GM12864 (cell line): ENCODE measurements at regions not wholly inside any gene's neighbourhood (a gene's known extent, or its start where the extent isn't known, plus 50 kb on each side); places are given as distances from the start of the nearest gene placed in this dataset.
A peak's percentile ranks its signal among the peaks of the same experiment; 100 is the strongest.

Experiments used
- DNase-seq: peaks from one replicate; pipeline ENCODE4 v3.0.0-alpha.2; 2011; ENCODE audit warnings: low read depth
- H3K4me3 ChIP-seq: 2 replicates; pipeline ENCODE4 v1.5.1; 2011; ENCODE audit warnings: mild to moderate bottlenecking, low read depth, low read length, control low read depth
- TF ChIP-seq, protein P1 (sequence below): IDR thresholded peaks from 2 replicates; pipeline ENCODE4 v1.5.1; 2011; ENCODE audit warnings: low read depth, mild to moderate bottlenecking, moderate library complexity, low read length, control low read depth, inconsistent platforms; ENCODE audit errors: missing control alignments

GRCh38 chr11:115921986-115922385 is 417.8 kb upstream of the CADM1 start:
- TF ChIP-seq, protein P1, sequence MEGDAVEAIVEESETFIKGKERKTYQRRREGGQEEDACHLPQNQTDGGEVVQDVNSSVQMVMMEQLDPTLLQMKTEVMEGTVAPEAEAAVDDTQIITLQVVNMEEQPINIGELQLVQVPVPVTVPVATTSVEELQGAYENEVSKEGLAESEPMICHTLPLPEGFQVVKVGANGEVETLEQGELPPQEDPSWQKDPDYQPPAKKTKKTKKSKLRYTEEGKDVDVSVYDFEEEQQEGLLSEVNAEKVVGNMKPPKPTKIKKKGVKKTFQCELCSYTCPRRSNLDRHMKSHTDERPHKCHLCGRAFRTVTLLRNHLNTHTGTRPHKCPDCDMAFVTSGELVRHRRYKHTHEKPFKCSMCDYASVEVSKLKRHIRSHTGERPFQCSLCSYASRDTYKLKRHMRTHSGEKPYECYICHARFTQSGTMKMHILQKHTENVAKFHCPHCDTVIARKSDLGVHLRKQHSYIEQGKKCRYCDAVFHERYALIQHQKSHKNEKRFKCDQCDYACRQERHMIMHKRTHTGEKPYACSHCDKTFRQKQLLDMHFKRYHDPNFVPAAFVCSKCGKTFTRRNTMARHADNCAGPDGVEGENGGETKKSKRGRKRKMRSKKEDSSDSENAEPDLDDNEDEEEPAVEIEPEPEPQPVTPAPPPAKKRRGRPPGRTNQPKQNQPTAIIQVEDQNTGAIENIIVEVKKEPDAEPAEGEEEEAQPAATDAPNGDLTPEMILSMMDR = no peak
- no peak overlapping the region for H3K4me3 ChIP-seq
- DNase-seq = no peak

- no peak for DNase-seq
- TF ChIP-seq, protein P1 = no peak
- H3K4me3 ChIP-seq = no peak overlapping the region
These were observed 417.3 kb upstream of the CADM1 start for GRCh38 chr11:115921540-115921939.

DNA sequence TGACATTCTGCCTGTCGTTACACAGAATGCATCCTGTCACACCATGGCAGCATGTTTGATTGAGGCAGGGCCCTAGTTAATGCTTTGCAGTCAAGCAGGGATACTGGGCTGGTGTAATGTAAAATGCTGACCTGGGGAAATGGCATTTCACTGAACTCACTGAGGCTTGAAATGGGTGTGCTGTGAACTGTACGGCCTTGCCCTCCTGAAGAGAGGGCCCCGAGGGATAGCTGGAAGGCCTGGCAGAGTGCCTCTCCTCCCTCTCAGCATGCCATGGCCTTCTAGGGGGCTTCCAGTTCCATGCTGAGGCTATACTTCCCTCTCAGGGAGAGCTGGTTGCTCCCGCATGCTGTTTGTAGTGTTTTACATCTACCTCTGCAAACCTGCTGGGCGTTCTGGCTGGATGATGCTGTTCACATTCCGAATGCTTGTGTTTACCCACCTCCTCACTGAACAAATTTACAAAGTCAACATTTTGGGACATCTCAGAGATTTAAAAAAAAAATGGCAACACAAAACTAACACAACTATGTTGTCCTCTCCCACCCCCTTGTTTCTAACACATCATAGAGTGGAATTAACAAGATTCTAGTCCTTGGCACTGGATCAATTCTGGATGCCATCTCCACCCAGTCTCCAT is 416.7 kb upstream of the CADM1 start:
- DNase-seq = no peak
- H3K4me3 ChIP-seq = no peak overlapping the region
- TF ChIP-seq, protein P1 = no peak

- TF ChIP-seq, protein P1 = no peak
- no peak for DNase-seq
- H3K4me3 ChIP-seq = no peak overlapping the region
These were observed 415.9 kb upstream of the CADM1 start for GRCh38 chr11:115920092-115920461.

DNA sequence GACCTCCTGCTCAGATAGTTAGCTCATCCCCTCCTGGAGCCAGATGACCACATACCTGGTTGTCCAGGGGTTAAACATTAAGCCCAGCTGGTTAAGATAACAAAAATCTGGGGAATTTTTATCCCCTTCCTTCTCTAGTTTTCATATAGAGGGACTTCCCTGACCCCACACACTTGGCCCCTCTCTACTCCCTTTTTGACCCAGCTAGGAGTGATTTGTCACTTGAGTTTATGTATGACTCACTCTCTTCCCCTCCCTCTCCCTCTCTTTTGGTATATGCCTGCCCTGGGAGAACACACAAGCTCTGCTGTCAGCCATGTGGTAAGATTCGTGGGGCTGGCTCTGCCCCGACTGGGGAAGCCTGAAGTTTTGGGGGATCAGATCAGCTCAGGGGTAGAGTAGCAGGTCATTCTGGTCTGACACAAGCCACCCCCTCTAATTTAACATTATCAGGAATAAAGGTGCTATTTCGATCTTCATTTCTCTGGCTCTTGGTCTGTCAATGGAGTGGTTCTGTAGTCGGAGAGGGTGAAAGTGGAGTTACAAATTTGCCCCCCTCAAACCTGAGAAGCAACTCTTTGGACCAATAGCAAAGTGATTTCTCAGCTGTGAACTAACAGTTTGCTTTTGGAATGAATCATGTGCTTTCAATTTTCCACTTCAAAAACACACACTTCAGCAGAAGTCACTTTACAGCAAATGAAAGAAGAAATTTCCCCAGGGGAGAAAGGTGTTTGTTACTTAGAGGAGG is 415.3 kb upstream of the CADM1 start:
- TF ChIP-seq, protein P1 = no peak
- H3K4me3 ChIP-seq = peak overlapping the region; percentile 18; the same call in 1 of the 2 replicates
- DNase-seq = no peak

DNA sequence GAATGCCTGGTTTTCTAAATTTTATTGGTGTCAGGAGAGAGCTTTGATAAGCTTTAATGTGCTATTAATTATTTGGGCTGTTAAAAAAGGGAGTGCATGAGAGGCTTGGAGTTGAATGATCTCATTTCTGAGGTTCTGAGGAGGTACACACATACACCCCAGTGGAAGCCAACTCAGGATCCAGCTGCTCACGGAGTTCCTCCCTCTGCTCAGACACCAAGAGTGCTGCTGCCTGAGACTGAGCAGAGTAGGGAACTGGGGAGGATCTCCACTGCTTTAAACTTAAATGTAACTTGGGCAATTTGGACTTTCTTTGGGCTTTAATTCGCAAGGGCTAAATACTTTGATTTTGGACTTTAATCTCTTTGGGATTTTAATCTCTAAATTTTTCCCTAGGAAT is 414.4 kb upstream of the CADM1 start:
- no peak for DNase-seq
- TF ChIP-seq, protein P1 = no peak
- H3K4me3 ChIP-seq = no peak overlapping the region

DNA sequence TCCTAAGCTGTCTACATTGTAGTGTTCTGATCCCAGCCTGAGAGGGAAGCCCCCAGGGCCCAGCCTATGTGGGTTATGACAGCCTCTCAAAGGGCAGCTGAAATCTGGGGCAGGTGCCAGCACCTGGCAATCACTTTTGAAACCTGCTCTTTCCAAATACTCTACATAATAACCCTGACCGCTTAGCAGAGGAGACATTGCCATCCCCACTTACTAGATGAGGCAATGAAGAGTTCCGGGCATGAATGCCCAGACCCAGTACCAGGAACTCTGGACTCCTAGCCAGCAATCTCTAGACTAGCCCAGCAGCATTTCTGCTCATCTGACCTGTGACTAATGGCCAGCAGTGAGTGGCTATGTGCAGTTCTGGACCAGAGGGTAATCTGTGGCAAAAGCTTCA is 412.4 kb upstream of the CADM1 start:
- no peak for DNase-seq
- TF ChIP-seq, protein P1 = no peak
- H3K4me3 ChIP-seq = no peak overlapping the region
